Natural killer cell (primary cell): ENCODE measurements at regions not wholly inside any gene's neighbourhood (a gene's known extent, or its start where the extent isn't known, plus 50 kb on each side); places are given as distances from the start of the nearest gene placed in this dataset.

Source experiments
- ATAC-seq, 3 donors: fragments of 150-1000 bp in 2 of 3; fragments of 200-7000 bp in 1 of 3; cut with Tn5 transposase; 1 replicate in 1 of 3; 2 replicates in 2 of 3; pipeline ENCODE4 v1.10.0; 2021; ENCODE audit warnings: mild to moderate bottlenecking in 2 of 3, moderate library complexity in 2 of 3
- DNase-seq, 2 donors: peaks; one replicate each; pipeline versions ENCODE4 v3.0.0 to v3.0.0-alpha.2; 2013 to 2021; ENCODE audit warnings: mixed read lengths in 1 of 2
- H3K27ac ChIP-seq: one replicate; pipeline ENCODE4 v1.5.1; 2013; ENCODE audit warnings: mild to moderate bottlenecking, low read length
- H3K27me3 ChIP-seq: one replicate; pipeline ENCODE4 v1.6.1; 2013; ENCODE audit warnings: low read length; ENCODE audit not compliant: control insufficient read depth, insufficient read depth
- H3K36me3 ChIP-seq: one replicate; pipeline ENCODE4 v1.6.1; 2013; ENCODE audit warnings: low read length; ENCODE audit not compliant: control insufficient read depth, insufficient read depth
- H3K4me1 ChIP-seq: one replicate; pipeline ENCODE4 v1.6.1; 2013; ENCODE audit warnings: low read length; ENCODE audit not compliant: control insufficient read depth, insufficient read depth
- H3K4me3 ChIP-seq: one replicate; pipeline ENCODE4 v1.5.1; 2013; ENCODE audit warnings: low read length
- H3K9me3 ChIP-seq: one replicate; pipeline ENCODE4 v1.6.1; 2013; ENCODE audit warnings: low read length; ENCODE audit not compliant: control insufficient read depth, insufficient read depth
- H3K27ac Mint-ChIP-seq, 2 donors: one replicate each; pipeline ENCODE4 v1.8.0; 2022; ENCODE audit warnings: mild to moderate bottlenecking in 2 of 2, mixed read lengths in 2 of 2, moderate library complexity in 1 of 2
- H3K27me3 Mint-ChIP-seq, 2 donors: one replicate each; pipeline ENCODE4 v1.8.0; 2022; ENCODE audit warnings: low read depth in 2 of 2, mixed read lengths in 2 of 2
- H3K36me3 Mint-ChIP-seq: one replicate; pipeline ENCODE4 v1.8.0; 2022; ENCODE audit warnings: mixed read lengths
- H3K4me1 Mint-ChIP-seq, 2 donors: one replicate each; pipeline ENCODE4 v1.8.0; 2022; ENCODE audit warnings: mixed read lengths in 2 of 2
- H3K4me3 Mint-ChIP-seq: one replicate; pipeline ENCODE4 v1.8.0; 2022; ENCODE audit warnings: mild to moderate bottlenecking, moderate library complexity, mixed read lengths
- H3K9me3 Mint-ChIP-seq, 2 donors: one replicate each; pipeline ENCODE4 v1.8.0; 2022; ENCODE audit warnings: mixed read lengths in 2 of 2
- WGBS: methylation state at CpG from one replicate; pipeline ENCODE4 v1.1.7; 2013; ENCODE audit warnings: missing lambda C conversion rate; ENCODE audit not compliant: insufficient coverage; 5-methylcytosine and 5-hydroxymethylcytosine counted together
- intact Hi-C: fragments of 100-400 bp; cut with micrococcal nuclease; formaldehyde crosslinking; loops from one replicate; pipeline ENCODE4 v1.14.2; 2022
- TF ChIP-seq, protein P1 (sequence below): fragments of 200-600 bp; IDR thresholded peaks from one replicate; pipeline ENCODE4 v1.8.0; 2022; ENCODE audit warnings: antibody characterized with exemption

DNA sequence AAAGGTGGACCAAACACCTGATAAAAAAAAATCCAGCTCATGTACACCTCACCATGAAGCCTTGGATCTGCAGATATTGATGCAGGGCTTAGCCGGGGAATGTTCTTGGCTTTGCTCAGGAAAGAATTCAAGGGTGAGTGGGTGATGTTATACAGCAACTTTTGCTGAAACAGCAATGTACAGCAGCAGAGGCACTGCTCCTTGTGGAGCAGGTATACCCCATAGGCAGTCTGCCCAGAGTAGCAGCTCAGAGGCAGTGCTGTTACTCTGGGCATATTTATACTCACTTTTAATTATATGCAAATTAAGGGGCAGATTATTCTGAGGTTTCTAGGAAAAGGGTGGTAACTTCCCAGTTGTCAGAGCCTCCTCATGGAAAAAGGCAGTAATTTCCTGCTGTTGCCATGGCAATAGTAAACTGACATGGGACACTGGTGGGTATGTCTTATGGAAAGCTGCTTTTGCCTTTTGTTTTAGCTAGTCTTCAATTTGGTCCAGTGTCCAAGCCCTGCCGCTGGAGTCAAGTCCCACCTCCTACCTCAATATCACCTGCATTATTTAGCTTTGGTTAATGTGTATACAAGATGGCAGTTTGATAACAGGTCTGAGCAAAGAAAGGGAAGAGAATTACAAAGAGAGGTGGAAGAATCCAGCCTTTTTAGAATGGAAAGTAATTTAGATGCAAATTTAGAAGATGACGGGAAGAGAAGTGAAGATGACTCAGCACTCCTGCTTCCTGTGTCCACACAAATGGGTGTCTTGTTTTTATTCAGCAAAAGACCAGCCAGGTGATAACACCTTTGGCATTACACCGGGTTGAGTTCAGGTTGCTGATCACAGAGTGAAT lies 110.1 kb upstream of the JAG1 start:
- no peak for DNase-seq
- Mint-ChIP-seq H3K27ac (no peak overlapping the region), H3K36me3 (no peaks in the 10 kb centered on the region), H3K27me3 (peaks cover 13 to 17% of the 10 kb centered on the region in 2 donors), H3K9me3 (no peaks in the 10 kb centered on the region), H3K4me3 (no peak overlapping the region), H3K4me1 (no peaks in the 10 kb centered on the region)
- TF ChIP-seq, protein P1, sequence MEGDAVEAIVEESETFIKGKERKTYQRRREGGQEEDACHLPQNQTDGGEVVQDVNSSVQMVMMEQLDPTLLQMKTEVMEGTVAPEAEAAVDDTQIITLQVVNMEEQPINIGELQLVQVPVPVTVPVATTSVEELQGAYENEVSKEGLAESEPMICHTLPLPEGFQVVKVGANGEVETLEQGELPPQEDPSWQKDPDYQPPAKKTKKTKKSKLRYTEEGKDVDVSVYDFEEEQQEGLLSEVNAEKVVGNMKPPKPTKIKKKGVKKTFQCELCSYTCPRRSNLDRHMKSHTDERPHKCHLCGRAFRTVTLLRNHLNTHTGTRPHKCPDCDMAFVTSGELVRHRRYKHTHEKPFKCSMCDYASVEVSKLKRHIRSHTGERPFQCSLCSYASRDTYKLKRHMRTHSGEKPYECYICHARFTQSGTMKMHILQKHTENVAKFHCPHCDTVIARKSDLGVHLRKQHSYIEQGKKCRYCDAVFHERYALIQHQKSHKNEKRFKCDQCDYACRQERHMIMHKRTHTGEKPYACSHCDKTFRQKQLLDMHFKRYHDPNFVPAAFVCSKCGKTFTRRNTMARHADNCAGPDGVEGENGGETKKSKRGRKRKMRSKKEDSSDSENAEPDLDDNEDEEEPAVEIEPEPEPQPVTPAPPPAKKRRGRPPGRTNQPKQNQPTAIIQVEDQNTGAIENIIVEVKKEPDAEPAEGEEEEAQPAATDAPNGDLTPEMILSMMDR, result no peak
- no peak for ATAC-seq
- Histone ChIP-seq H3K36me3 (no peaks in the 10 kb centered on the region), H3K4me3 (no peak overlapping the region), H3K27me3 (no peaks in the 10 kb centered on the region), H3K27ac (no peak overlapping the region), H3K4me1 (no peaks in the 10 kb centered on the region), H3K9me3 (no peaks in the 10 kb centered on the region)
- WGBS, result 80% methylated on average over 3 of the region's 4 CpGs
- intact Hi-C loops, result no loop called here

DNA sequence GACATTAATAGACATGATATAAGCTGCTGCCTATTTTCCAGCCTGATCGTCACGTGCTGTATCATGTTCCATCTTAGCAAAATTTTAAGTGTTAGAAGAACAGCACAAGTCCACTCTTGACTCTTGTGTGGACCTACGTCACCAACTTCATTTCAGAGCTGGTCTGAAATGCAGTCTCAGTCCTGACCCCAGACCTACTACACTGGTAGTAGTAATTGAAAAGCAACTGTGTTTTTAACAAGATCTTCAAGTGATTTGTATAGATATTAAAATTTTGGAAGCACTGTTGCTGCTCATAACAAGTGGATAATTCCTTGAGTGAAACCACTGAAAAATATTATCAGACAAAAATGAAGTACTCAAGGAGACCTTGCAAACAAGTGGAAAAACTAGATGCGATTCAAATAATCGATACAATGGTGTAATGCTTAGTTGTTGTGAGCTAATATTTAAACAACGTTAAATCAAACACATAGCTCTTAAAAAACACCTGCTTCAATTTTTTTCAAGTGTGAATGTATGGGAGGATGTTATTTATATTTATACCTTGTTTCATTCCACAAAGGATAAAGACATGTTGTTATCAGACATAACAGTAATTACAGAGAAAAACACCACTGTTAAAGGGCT lies 110.9 kb upstream of the JAG1 start:
- peaks cover 13 to 17% of the 10 kb centered on the region in 2 donors for H3K27me3 Mint-ChIP-seq
- Histone ChIP-seq H3K4me3 (no peak overlapping the region), H3K36me3 (no peaks in the 10 kb centered on the region), H3K4me1 (no peaks in the 10 kb centered on the region), H3K27ac (no peak overlapping the region), H3K9me3 (no peaks in the 10 kb centered on the region), H3K27me3 (no peaks in the 10 kb centered on the region)
- DNase-seq, result no peak
- H3K36me3 Mint-ChIP-seq, result no peaks in the 10 kb centered on the region
- H3K4me3 Mint-ChIP-seq, result no peak overlapping the region
- H3K9me3 Mint-ChIP-seq, result no peaks in the 10 kb centered on the region
- ATAC-seq, result no peak
- no peaks in the 10 kb centered on the region for H3K4me1 Mint-ChIP-seq
- WGBS, result 95% methylated on average over 3 of the region's 6 CpGs
- intact Hi-C loops, result no loop called here
- TF ChIP-seq, protein P1, result no peak
- no peak overlapping the region for H3K27ac Mint-ChIP-seq

- Mint-ChIP-seq H3K27ac (no peak overlapping the region), H3K4me3 (no peak overlapping the region), H3K36me3 (no peaks in the 10 kb centered on the region), H3K4me1 (no peaks in the 10 kb centered on the region), H3K9me3 (no peaks in the 10 kb centered on the region), H3K27me3 (peaks cover 13 to 14% of the 10 kb centered on the region in 2 donors)
- no peaks in the 10 kb centered on the region for H3K4me1 ChIP-seq
- H3K27ac ChIP-seq, result no peak overlapping the region
- H3K4me3 ChIP-seq, result no peak overlapping the region
- intact Hi-C loops, result no loop called here
- H3K9me3 ChIP-seq, result no peaks in the 10 kb centered on the region
- no peak for DNase-seq
- no peaks in the 10 kb centered on the region for H3K36me3 ChIP-seq
- no peaks in the 10 kb centered on the region for H3K27me3 ChIP-seq
- TF ChIP-seq, protein P1, result no peak
- no peak for ATAC-seq
- 67% methylated on average over 1 of the region's 1 CpG for WGBS
These were observed 112.9 kb upstream of the JAG1 start for GRCh38 chr20:10786678-10787077.
